LHCN-M2 (cell line): ENCODE measurements at regions not wholly inside any gene's neighbourhood (a gene's known extent, or its start where the extent isn't known, plus 50 kb on each side); places are given as distances from the start of the nearest gene placed in this dataset.
A peak's percentile ranks its signal among the peaks of the same experiment; 100 is the strongest.
"Not testable (repeated sequence)": the region's sequence is repeated elsewhere in the genome, so short reads cannot be mapped to it uniquely, and the experiment has no call there.

ENCODE experiments used
- DNase-seq: peaks from one replicate; pipeline ENCODE4 v3.0.0-alpha.2; 2012; ENCODE audit warnings: low read depth

DNA sequence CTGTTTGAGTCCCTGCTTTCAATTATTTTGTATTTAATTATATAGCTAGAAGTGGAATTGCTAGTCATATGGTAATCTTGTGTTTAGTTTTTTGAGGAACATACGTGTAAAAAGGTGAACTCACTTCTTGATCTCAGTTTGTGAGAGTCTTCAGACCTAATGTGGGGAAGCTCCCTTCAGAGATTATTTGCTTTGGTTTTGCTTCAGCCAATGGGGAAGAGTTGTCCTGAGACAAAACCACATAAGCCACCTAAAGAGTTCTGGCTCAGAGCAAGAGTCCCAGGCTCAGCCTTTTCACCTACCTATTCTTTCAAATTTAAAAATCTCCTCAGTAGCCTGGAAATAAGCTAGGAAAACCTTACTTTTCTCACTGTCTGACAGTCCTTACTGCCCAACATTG is 138.4 kb downstream of the UCK2 start:
- DNase-seq, result no peak

DNA sequence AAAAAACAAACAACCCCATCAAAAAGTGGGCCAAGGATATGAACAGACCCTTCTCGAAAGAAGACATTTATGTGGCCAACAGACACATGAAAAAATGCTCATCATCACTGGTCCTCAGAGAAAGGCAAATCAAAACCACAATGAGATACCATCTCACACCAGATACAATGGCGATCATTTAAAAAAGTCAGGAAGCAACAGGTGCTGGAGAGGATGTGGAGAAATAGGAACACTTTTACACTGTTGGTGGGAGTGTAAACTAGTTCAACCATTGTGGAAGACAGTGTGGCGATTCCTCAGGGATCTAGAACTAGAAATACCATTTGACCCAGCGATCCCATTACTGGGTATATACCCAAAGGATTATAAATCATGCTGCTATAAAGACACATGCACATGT is 142.0 kb downstream of the UCK2 start:
- not testable (repeated sequence) for DNase-seq

DNA sequence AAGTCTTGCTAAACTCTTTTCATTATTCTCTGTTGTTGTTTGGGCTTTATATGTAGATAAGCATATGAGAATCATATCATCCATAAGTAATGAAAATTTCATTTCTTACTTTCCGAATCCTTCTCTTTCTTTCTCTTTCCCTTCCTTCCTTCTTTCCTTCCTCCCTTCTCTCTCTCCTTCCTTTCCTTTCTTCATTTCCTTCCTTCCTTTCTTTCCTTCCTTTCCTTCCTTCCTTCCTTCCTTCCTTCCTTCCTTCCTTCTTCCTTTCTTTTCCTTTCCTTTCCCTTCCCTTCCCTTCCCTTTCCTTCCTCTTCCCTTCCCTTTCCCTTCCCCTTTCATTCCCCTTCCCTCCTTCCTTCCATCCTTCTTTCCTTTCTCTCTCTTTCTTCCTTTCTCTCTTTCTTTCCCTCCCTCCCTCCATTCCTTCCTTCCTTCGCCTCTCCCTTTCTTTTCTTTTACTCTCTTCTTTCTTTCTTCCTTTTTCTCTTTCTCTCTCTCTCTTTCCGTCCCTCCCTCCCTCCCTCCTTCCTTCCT is 147.3 kb downstream of the UCK2 start:
- DNase-seq, result no peak

DNA sequence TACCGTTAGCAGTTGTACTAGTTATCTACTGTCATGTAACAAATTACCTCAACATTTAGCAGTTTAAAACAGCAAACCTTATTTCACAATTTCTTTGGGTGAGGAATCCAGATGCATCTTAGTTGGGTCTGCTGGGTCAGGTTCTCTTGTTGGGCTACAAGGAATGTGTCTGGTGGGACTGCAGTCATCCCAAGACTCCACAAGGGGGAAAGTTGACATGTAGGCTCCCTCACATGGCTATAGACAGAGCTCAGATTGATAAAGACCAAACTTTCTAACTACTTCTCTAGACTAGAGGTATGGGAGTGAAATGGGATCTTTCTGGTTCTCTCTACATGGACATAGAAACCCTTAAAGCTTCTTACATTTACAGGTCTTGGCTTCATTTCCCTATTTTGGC is 160.9 kb downstream of the UCK2 start:
- no peak for DNase-seq

DNA sequence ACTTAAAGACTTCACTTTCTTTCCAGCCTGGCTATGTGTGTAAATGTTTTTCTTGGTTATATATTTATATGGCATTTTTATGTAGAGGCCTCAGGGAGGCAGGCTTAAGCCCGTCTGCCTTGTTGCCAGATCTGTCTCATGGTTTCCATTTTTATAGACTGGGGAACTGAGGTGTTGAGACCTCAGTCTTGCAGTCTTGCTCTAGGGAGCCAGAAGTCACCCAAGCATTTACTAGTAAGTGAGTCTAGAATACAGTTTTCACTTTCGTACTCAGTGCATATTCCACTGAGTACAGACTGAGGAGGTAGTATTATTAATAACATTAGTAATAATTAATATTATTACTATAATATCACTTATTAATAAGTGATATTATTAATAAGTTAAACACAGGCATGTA is 161.4 kb downstream of the UCK2 start:
- no peak for DNase-seq

DNA sequence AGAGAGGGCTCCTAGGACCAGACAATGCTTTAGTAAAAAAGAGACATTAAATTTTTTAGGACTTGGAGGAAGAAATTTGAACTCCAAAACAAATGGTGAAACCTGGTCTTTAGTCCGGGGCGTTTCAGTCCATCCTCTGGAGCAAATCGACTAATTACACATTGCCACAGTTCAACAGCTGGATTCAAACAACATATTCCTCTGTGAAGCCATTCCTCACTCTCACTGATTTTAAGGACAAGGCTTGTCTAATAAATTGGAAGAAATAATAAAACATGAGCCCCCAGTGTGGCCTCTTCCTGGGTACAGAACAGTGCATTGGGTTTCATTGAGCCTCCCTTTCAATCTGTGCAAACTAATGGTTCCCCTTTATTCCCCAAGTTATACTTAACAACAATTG is 165.1 kb downstream of the UCK2 start:
- DNase-seq, result no peak

DNA sequence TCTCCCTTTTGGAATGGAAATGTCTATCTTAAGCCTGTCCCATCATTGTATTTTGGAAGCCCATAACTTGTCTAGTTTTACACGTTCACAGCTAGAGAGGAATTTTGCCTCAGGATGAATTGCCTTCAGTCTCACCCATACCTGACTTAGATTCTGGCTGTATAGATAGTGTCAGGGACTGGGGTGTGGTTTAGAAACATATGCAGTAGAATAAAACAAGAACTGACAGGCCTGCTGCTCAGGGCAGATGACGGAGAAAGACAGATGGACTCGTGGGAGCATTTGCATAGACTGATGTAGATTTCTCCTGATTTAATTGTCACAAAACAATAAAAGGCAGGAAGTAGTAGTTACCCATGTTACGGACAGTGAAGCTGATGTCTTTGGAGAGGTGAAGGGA is 166.7 kb downstream of the UCK2 start:
- DNase-seq, result no peak

DNA sequence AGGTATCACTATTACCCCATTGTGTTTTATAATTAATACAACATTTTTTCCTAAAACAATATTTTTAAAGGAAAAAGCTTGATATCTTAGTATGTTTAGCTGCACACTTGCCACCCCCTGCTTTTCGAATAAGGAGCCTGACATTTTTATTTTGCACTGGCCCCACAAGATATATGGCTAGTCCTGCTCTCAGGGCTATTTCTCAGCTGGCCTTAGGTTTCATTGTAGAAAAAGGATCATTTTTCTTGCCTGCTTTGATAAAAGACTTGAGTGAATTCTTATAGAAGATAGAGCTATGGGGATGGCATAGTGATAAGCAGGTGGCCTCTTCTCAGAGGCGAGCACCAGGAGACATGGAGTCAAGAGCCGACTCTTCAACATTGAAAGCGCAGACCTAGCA is 167.0 kb downstream of the FAM78B start:
- DNase-seq, result no peak

DNA sequence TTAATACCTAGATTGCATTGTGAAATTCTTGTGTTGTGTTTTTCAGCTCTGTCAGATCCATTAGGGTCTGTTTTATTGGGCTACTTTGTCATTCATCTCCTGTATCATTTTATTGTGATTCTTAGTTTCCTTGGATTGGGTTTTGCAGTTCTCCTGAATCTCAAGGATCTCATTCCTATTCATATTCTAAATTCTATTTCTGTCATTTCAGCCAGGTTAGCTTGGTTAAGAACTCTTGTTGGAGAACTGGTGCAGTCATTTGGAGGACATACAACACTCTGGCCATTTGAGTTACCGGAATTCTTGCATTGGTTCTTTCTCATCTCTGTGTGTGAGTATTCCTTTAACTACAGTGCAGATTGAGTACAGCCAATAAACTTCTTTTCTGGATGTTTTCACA is 159.6 kb downstream of the FAM78B start:
- DNase-seq, result no peak

DNA sequence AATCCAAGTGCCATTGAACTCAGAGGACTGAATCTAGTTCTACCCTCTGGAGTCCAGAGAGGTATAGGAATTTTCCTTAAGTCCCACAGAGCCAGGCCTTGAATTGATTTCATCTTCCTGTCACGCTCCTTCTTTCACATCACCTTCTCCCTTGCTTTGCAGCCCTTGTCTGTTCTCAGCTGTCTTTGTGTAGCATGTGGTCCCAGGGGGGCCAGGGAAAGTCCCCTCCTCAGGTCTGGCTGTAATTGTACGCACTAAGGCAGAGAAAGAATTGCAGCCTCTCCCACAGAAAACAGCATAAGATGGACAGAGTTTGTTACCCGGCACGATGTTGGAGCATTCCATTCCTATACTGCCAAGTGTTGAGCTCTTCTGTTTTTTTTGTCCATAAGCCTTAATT is 153.6 kb downstream of the FAM78B start:
- DNase-seq, result no peak

DNA sequence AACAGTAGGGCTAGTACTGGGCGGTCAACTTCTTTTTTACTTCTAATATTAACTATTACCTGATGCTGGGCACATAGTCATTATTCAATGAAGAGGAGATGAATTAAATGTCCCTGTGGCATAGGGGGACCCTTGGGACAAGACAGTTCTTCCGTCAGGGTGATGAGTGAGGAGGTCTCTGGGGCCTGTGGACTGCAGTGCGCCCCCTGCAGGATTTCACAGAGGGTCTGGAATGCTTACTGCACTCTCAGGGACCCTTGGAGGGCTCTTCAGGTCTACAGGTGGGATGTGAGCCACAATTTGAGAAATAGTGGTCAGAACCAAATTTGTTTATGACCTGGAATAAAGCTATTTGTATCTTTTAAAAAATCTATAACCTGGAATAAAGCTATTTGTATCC is 149.4 kb downstream of the FAM78B start:
- peak; percentile 1 for DNase-seq
